Psoas muscle (tissue), 7 donors: ENCODE measurements at regions not wholly inside any gene's neighbourhood (a gene's known extent, or its start where the extent isn't known, plus 50 kb on each side); places are given as distances from the start of the nearest gene placed in this dataset.

Source experiments
- ATAC-seq, 4 donors: fragments of 200-7000 bp; cut with Tn5 transposase; one replicate each; pipeline ENCODE4 v1.9.1; 2020; ENCODE audit warnings: moderate library complexity in 3 of 4, mild to moderate bottlenecking in 2 of 4
- DNase-seq, 2 donors: peaks; one replicate each; pipeline ENCODE4 v3.0.0-alpha.2; 2020
- H3K27ac ChIP-seq: fragments of 200-600 bp; one replicate; pipeline ENCODE4 v1.8.0; 2022
- H3K27me3 ChIP-seq, 3 donors: fragments of 200-600 bp in 1 of 3; one replicate each; pipeline versions ENCODE4 v1.6.1 to v1.8.0; 2013 to 2022; ENCODE audit warnings: low read length in 2 of 3, mild to moderate bottlenecking in 2 of 3, moderate library complexity in 1 of 3; ENCODE audit not compliant: insufficient read depth in 3 of 3
- H3K36me3 ChIP-seq, 2 donors: fragments of 200-600 bp in 1 of 2; one replicate each; pipeline versions ENCODE4 v1.6.1 to v1.8.0; 2013 to 2022; ENCODE audit warnings: low read depth in 1 of 2, mild to moderate bottlenecking in 1 of 2, moderate library complexity in 1 of 2; ENCODE audit not compliant: insufficient read depth in 1 of 2
- H3K4me1 ChIP-seq: fragments of 200-600 bp; one replicate; pipeline ENCODE4 v1.8.0; 2022
- H3K4me3 ChIP-seq: fragments of 200-600 bp; one replicate; pipeline ENCODE4 v1.8.0; 2022; ENCODE audit warnings: mild to moderate bottlenecking
- H3K9me3 ChIP-seq: fragments of 200-600 bp; one replicate; pipeline ENCODE4 v1.8.0; 2022
- CTCF ChIP-seq: fragments of 200-600 bp; IDR thresholded peaks from one replicate; pipeline ENCODE4 v1.8.0; 2022; ENCODE audit warnings: antibody characterized with exemption
- WGBS, 3 donors: extraction: QIAGEN DNeasy Blood & Tissue Kit; methylation state at CpG; one replicate each; pipeline versions ENCODE4 v1.1.6 to v1.1.7; 2013; 5-methylcytosine and 5-hydroxymethylcytosine counted together
- intact Hi-C, 2 donors: fragments of 100-400 bp; cut with DNase I; formaldehyde crosslinking; loops; one replicate each; pipeline versions ENCODE4 v1.11.0 to v1.14.2; 2022
- donor health status: healthy with polysubstance abuse.
- donor health status: DM: no; HTN: no; CAD: no; lungs with moderate emphysema.
- donor health status: Bipolar disorder and iron deficiency.
- donor health status: healthy.
- donor health status: DM: yes; HTN: yes; CAD: no.
- donor health status: DM: no; HTN: no; CAD: no.
- donor health status: DM: yes; HTN: yes; CAD: no.

- no peak overlapping the region for H3K27ac ChIP-seq
- TF ChIP-seq CTCF = no peak
- intact Hi-C loops = loop anchor here in 1 of 2 donors (10.0 kb wide), 1 partner anchor 296 kb away; no protein-coding TSS in a partner anchor
- 90 to 92% (median 92%) methylated on average over 12 to 13 of the region's 13 CpGs for WGBS, 3 donors
- H3K36me3 ChIP-seq = no peaks in the 10 kb centered on the region
- H3K4me3 ChIP-seq = no peak overlapping the region
- H3K27me3 ChIP-seq = no peaks in the 10 kb centered on the region
- ATAC-seq (no peak), DNase-seq (peak in 1 of 2 donors; percentile 36)
- no peaks in the 10 kb centered on the region for H3K9me3 ChIP-seq
- no peaks in the 10 kb centered on the region for H3K4me1 ChIP-seq
These were observed 187.8 kb upstream of the HDAC4 start for GRCh38 chr2:239588451-239589269.

- Histone ChIP-seq H3K27me3 (no peaks in the 10 kb centered on the region), H3K4me1 (no peaks in the 10 kb centered on the region), H3K4me3 (no peak overlapping the region), H3K36me3 (no peaks in the 10 kb centered on the region), H3K27ac (no peak overlapping the region), H3K9me3 (no peaks in the 10 kb centered on the region)
- ATAC-seq (no peak), DNase-seq (peak in 1 of 2 donors; percentile 28)
- intact Hi-C loops = loop anchor here in 1 of 2 donors (10.0 kb wide), 1 partner anchor 297 kb away; no protein-coding TSS in a partner anchor
- WGBS, 3 donors = 65 to 80% (median 76%) methylated on average over 13 to 14 of the region's 14 CpGs
- no peak for TF ChIP-seq CTCF
These were observed 187.0 kb upstream of the HDAC4 start for GRCh38 chr2:239587841-239588240.

GRCh38 chr2:239587311-239587731 is 186.5 kb upstream of the HDAC4 start:
- Histone ChIP-seq H3K27ac (no peak overlapping the region), H3K4me3 (no peak overlapping the region), H3K27me3 (no peaks in the 10 kb centered on the region), H3K9me3 (no peaks in the 10 kb centered on the region), H3K4me1 (no peaks in the 10 kb centered on the region), H3K36me3 (no peaks in the 10 kb centered on the region)
- ATAC-seq (no peak), DNase-seq (peak in 1 of 2 donors; percentile 34)
- TF ChIP-seq CTCF = no peak
- intact Hi-C loops = loop anchor here in 1 of 2 donors (10.0 kb wide), 1 partner anchor 297 kb away; no protein-coding TSS in a partner anchor
- WGBS, 3 donors = 92 to 94% (median 93%) methylated on average over 15 to 16 of the region's 16 CpGs

- H3K27ac ChIP-seq = no peak overlapping the region
- intact Hi-C loops = loop anchor here in 1 of 2 donors (10.0 kb wide), 1 partner anchor 298 kb away; no protein-coding TSS in a partner anchor
- peak; percentile 41 to 84 (median 75) for ATAC-seq
- no peak overlapping the region for H3K4me3 ChIP-seq
- H3K36me3 ChIP-seq = no peaks in the 10 kb centered on the region
- peak in 1 of 2 donors; percentile 40 for DNase-seq
- no peaks in the 10 kb centered on the region for H3K4me1 ChIP-seq
- H3K27me3 ChIP-seq = no peaks in the 10 kb centered on the region
- TF ChIP-seq CTCF = no peak
- H3K9me3 ChIP-seq = no peaks in the 10 kb centered on the region
- WGBS, 3 donors = 54 to 58% (median 56%) methylated on average over 22 of the region's 22 CpGs
These were observed 186.0 kb upstream of the HDAC4 start for GRCh38 chr2:239586651-239587310.
